ENCODE measurements at regions not wholly inside any gene's neighbourhood (a gene's known extent, or its start where the extent isn't known, plus 50 kb on each side); places are given as distances from the start of the nearest gene placed in this dataset.
"Not testable (repeated sequence)": the region's sequence is repeated elsewhere in the genome, so short reads cannot be mapped to it uniquely, and the experiment has no call there.

- no peak overlapping the region for H2AFZ ChIP-seq (ENCODE audit: low read depth, low read length, poor library complexity, severe bottlenecking)
- H3K36me3 ChIP-seq (ENCODE audit: control insufficient read depth in 1 of 2, insufficient read depth in 2 of 2, low read length in 2 of 2), result no peaks in the 10 kb centered on the region
- DNase-seq (ENCODE audit: low read depth, low spot score) (no peak), ATAC-seq (no peak)
- H3K9me3 ChIP-seq (ENCODE audit: control insufficient read depth in 1 of 2, insufficient read depth in 1 of 2, low read depth in 1 of 2, low read length in 2 of 2), result no peaks in the 10 kb centered on the region
- no peaks in the 10 kb centered on the region for H3K4me1 ChIP-seq (ENCODE audit: control insufficient read depth in 1 of 2, insufficient read depth in 2 of 2, low read length in 2 of 2)
- H3K27ac ChIP-seq (ENCODE audit: low read depth, low read length), result no peak overlapping the region
- POLR2A ChIA-PET, result no interaction called here
- CTCF ChIA-PET, result no interaction called here
- no peak overlapping the region for H3K9ac ChIP-seq (ENCODE audit: low read length)
- TF ChIP-seq SRF (IDR thresholded peaks at IDR 0.05; ENCODE audit: low read depth), result no peak
- TF ChIP-seq ELF1 (IDR thresholded peaks at IDR 0.05; ENCODE audit: borderline replicate concordance, low read depth), result no peak
- no peak for TF ChIP-seq YY1 (IDR thresholded peaks at IDR 0.05; ENCODE audit: extremely low read depth, insufficient replicate concordance, low read depth, low read length)
- no peak for TF ChIP-seq POLR2A (IDR thresholded peaks at IDR 0.05; ENCODE audit: borderline replicate concordance, extremely low read depth, insufficient read depth, insufficient read length)
- no peak for TF ChIP-seq CBX3 (IDR thresholded peaks at IDR 0.05; ENCODE audit: low read depth)
- no peak for TF ChIP-seq SIN3A (IDR thresholded peaks at IDR 0.05; ENCODE audit: low read depth)
- no peak for TF ChIP-seq EZH2 (IDR thresholded peaks at IDR 0.05)
- no peak for TF ChIP-seq EGR1 (IDR thresholded peaks at IDR 0.05; ENCODE audit: low read depth)
- TF ChIP-seq ZFX (IDR thresholded peaks at IDR 0.05), result no peak
- no peak for TF ChIP-seq RAD21 (IDR thresholded peaks at IDR 0.05; ENCODE audit: low read depth)
- no peak for TF ChIP-seq TCF7L2 (IDR thresholded peaks at IDR 0.05; ENCODE audit: borderline replicate concordance, extremely low read depth, insufficient read depth, insufficient read length)
- TF ChIP-seq ZBTB33 (IDR thresholded peaks at IDR 0.05; ENCODE audit: extremely low read depth, insufficient replicate concordance, low read length), result no peak
- TF ChIP-seq EZH2phosphoT487 (IDR thresholded peaks at IDR 0.05; ENCODE audit: borderline replicate concordance), result no peak
- TF ChIP-seq CTCF (IDR thresholded peaks at IDR 0.05 in 2 of 3, conservative IDR thresholded peaks at IDR 0.05 in 1 of 3; ENCODE audit: borderline replicate concordance in 1 of 3, insufficient read depth in 1 of 3, low read depth in 2 of 3, low read length in 2 of 3), result no peak
- no peak for TF ChIP-seq ATF3 (IDR thresholded peaks at IDR 0.05)
- no peaks in the 10 kb centered on the region for H3K9me2 ChIP-seq (ENCODE audit: insufficient read depth)
- BruUV-seq (replicated peaks), result no TSS peak
- H3K79me2 ChIP-seq (ENCODE audit: insufficient read depth, low read length), result no peaks in the 10 kb centered on the region
- intact Hi-C loops (cut with micrococcal nuclease), result no loop called here
- H4K20me1 ChIP-seq (ENCODE audit: insufficient read depth), result no peaks in the 10 kb centered on the region
- no peak overlapping the region for H3K4me2 ChIP-seq (ENCODE audit: low read length)
- H3K27me3 ChIP-seq (ENCODE audit: insufficient read depth, low read length), result no peaks in the 10 kb centered on the region
- H3K4me3 ChIP-seq (replicated peaks in 1 of 2; ENCODE audit: low read depth in 1 of 2, low read length in 2 of 2), result no peak overlapping the region
- RAD21 ChIA-PET (ENCODE audit: low non-redundant PET in 1 of 2, low total read pairs in 2 of 2, uncharacterized antibody in 2 of 2, unreplicated experiment in 2 of 2), result no interaction called here
Observed at GRCh38 chr9:31045810-31046209, 1338.6 kb upstream of the ACO1 start.

- DNase-seq (ENCODE audit: low read depth, low spot score); H3K9me3 ChIP-seq (ENCODE audit: control insufficient read depth in 1 of 2, insufficient read depth in 1 of 2, low read depth in 1 of 2, low read length in 2 of 2); H3K4me2 ChIP-seq (ENCODE audit: low read length); BruUV-seq (replicated peaks); H3K9me2 ChIP-seq (ENCODE audit: insufficient read depth); H3K79me2 ChIP-seq (ENCODE audit: insufficient read depth, low read length); CTCF ChIA-PET; H3K9ac ChIP-seq (ENCODE audit: low read length); RAD21 ChIA-PET (ENCODE audit: low non-redundant PET in 1 of 2, low total read pairs in 2 of 2, uncharacterized antibody in 2 of 2, unreplicated experiment in 2 of 2); H3K27me3 ChIP-seq (ENCODE audit: insufficient read depth, low read length); intact Hi-C loops (cut with micrococcal nuclease); POLR2A ChIA-PET; H3K36me3 ChIP-seq (ENCODE audit: control insufficient read depth in 1 of 2, insufficient read depth in 2 of 2, low read length in 2 of 2); H2AFZ ChIP-seq (ENCODE audit: low read depth, low read length, poor library complexity, severe bottlenecking); H4K20me1 ChIP-seq (ENCODE audit: insufficient read depth); ATAC-seq; H3K4me3 ChIP-seq (replicated peaks in 1 of 2; ENCODE audit: low read depth in 1 of 2, low read length in 2 of 2); H3K4me1 ChIP-seq (ENCODE audit: control insufficient read depth in 1 of 2, insufficient read depth in 2 of 2, low read length in 2 of 2); H3K27ac ChIP-seq (ENCODE audit: low read depth, low read length): not testable (repeated sequence)
Observed at GRCh38 chr9:31061592-31061991, 1322.9 kb upstream of the ACO1 start.
